Neutrophil (primary cell): ENCODE measurements at regions not wholly inside any gene's neighbourhood (a gene's known extent, or its start where the extent isn't known, plus 50 kb on each side); places are given as distances from the start of the nearest gene placed in this dataset.
"Not testable (repeated sequence)": the region's sequence is repeated elsewhere in the genome, so short reads cannot be mapped to it uniquely, and the experiment has no call there.

Experiments used
- H3K27ac ChIP-seq: fragments of 200-600 bp; sonication (generic); 2 replicates; pipeline ENCODE4 v1.5.1; 2016; ENCODE audit warnings: mild to moderate bottlenecking, moderate library complexity
- H3K27me3 ChIP-seq: fragments of 200-600 bp; sonication (generic); 2 replicates; pipeline ENCODE4 v1.6.0; 2016; ENCODE audit warnings: mild to moderate bottlenecking
- H3K36me3 ChIP-seq: fragments of 200-600 bp; sonication (generic); 2 replicates; pipeline ENCODE4 v1.5.1; 2017
- H3K4me1 ChIP-seq, 2 experiments: fragments of 200-600 bp in 1 of 2; sonication (generic) in 1 of 2; 1 replicate in 1 of 2; 2 replicates in 1 of 2; pipeline versions ENCODE4 v1.5.1 to v1.6.1; 2013 to 2016; ENCODE audit warnings: low read depth in 1 of 2, low read length in 1 of 2, mild to moderate bottlenecking in 1 of 2, moderate library complexity in 1 of 2; ENCODE audit not compliant: control insufficient read depth in 1 of 2, insufficient read depth in 1 of 2
- H3K4me3 ChIP-seq, 2 experiments: fragments of 200-600 bp in 1 of 2; sonication (generic) in 1 of 2; 1 replicate in 1 of 2; 2 replicates in 1 of 2; pipeline ENCODE4 v1.5.1; 2013 to 2016; ENCODE audit warnings: low read depth in 1 of 2, low read length in 1 of 2, mild to moderate bottlenecking in 1 of 2, moderate library complexity in 1 of 2
- H3K9me3 ChIP-seq: fragments of 200-600 bp; sonication (generic); 2 replicates; pipeline ENCODE4 v1.5.1; 2016
- TF ChIP-seq, protein P1 (sequence below): fragments of 200-600 bp; sonication (generic); IDR thresholded peaks from 2 replicates; pipeline ENCODE4 v1.5.1; 2016; ENCODE audit warnings: antibody characterized with exemption

DNA sequence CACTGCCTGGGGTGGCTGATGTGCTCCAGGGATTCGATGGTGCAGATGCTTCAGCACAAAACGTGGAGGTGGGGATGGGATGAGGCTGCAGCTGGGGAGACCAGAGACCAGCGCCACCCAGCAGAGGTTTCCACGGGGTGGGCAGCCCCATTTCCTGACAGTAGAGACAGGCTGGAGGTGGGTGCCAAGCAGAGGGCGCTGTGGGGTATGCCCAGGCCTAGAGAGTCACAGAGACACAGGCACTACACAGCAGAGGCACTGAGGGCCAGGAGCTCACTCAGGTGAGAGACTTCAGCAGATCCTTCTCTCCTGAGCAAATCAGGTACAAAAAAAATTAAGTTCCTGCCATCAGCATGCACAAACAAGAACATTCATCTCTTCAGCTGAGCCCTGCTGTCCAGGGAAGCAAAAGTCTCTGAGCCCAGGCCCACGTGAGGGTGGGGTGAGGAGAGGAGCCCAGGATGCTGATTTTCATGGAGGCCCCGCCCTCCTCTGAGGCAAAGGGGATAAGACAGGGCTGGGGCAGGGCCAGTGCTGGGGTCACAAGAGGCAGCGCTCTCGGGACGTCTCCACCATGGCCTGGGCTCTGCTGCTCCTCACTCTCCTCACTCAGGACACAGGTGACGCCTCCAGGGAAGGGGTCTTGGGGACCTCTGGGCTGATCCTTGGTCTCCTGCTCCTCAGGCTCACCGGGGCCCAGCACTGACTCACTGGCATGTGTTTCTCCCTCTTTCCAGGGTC is 53.1 kb downstream of the GGTLC2 start:
- H3K9me3 ChIP-seq = no peaks in the 10 kb centered on the region
- H3K36me3 ChIP-seq = no peaks in the 10 kb centered on the region
- TF ChIP-seq, protein P1, sequence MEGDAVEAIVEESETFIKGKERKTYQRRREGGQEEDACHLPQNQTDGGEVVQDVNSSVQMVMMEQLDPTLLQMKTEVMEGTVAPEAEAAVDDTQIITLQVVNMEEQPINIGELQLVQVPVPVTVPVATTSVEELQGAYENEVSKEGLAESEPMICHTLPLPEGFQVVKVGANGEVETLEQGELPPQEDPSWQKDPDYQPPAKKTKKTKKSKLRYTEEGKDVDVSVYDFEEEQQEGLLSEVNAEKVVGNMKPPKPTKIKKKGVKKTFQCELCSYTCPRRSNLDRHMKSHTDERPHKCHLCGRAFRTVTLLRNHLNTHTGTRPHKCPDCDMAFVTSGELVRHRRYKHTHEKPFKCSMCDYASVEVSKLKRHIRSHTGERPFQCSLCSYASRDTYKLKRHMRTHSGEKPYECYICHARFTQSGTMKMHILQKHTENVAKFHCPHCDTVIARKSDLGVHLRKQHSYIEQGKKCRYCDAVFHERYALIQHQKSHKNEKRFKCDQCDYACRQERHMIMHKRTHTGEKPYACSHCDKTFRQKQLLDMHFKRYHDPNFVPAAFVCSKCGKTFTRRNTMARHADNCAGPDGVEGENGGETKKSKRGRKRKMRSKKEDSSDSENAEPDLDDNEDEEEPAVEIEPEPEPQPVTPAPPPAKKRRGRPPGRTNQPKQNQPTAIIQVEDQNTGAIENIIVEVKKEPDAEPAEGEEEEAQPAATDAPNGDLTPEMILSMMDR = no peak
- no peaks in the 10 kb centered on the region for H3K27me3 ChIP-seq
- H3K4me1 ChIP-seq = peaks cover 4 to 5% of the 10 kb centered on the region in 2 experiments
- H3K27ac ChIP-seq = no peak overlapping the region
- no peak overlapping the region for H3K4me3 ChIP-seq

DNA sequence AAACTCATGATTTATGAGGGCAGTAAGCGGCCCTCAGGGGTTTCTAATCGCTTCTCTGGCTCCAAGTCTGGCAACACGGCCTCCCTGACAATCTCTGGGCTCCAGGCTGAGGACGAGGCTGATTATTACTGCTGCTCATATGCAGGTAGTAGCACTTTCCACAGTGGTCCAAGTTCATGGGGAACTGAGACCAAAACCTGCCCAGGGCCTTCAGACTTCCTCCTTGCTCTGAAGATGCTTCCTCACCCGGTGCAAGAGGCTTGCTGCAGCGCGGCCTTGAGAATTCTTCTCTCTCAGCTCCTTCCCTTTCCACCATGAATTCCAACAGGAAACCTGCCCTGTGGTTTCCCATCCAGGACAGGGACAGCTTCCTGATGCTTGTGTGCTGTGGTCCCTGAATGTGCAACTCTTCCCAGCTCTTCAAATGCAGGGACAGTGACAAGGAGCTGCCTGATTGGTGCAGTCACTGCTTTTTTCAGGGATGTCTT is 53.9 kb downstream of the GGTLC2 start:
- Histone ChIP-seq H3K4me3 (no peak overlapping the region), H3K27ac (no peak overlapping the region), H3K9me3 (no peaks in the 10 kb centered on the region), H3K4me1 (no peaks in the 10 kb centered on the region), H3K27me3 (no peaks in the 10 kb centered on the region), H3K36me3 (no peaks in the 10 kb centered on the region)
- TF ChIP-seq, protein P1 = no peak

DNA sequence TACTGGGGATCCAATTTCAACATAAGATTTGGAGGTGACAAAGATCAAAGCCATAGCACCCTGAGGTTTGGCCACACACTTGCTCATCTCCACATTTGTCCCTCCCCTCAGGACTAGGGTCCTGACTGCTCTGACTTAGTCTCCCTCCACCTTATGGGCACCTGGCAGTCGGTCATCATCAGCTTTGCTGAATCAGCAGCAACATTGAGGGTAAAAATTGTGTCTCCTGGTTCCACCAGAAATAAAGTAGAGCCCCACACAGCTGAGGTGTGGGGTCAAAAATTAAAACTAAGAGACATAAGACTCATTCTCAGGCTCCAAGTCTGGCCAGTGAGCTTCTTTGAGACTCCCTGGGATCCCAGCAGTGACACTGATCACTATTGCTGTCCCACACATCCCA is 56.2 kb downstream of the GGTLC2 start:
- H3K4me3 ChIP-seq = no peak overlapping the region
- no peaks in the 10 kb centered on the region for H3K4me1 ChIP-seq
- TF ChIP-seq, protein P1 = no peak
- H3K27me3 ChIP-seq = no peaks in the 10 kb centered on the region
- H3K9me3 ChIP-seq = no peaks in the 10 kb centered on the region
- H3K36me3 ChIP-seq = no peaks in the 10 kb centered on the region
- H3K27ac ChIP-seq = no peak overlapping the region

DNA sequence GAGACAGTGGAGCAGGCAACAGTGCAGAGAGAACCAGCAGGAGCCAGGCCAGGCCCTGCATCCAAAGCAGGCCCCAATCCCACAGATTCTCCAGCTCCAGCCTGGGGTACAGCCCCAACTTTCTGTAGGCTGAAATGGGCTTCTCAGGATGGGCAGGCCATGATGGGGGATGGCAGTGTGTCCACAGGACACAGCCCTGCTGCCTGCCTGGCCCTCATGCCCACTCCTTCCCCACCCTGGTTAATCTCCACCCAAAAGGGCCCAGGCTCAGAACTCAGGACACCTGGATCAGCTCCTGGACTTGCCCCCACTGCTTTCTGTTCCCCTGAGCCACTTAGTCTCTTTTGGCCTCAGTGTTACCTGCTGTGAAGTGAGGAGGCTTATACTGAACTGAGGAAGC is 57.1 kb downstream of the GGTLC2 start:
- H3K27me3 ChIP-seq, H3K4me1 ChIP-seq, H3K9me3 ChIP-seq, H3K27ac ChIP-seq, H3K4me3 ChIP-seq, H3K36me3 ChIP-seq: not testable (repeated sequence)

- Histone ChIP-seq H3K27ac (no peak overlapping the region), H3K9me3 (no peaks in the 10 kb centered on the region), H3K4me1 (no peaks in the 10 kb centered on the region), H3K27me3 (no peaks in the 10 kb centered on the region), H3K4me3 (no peak overlapping the region), H3K36me3 (no peaks in the 10 kb centered on the region)
- TF ChIP-seq, protein P1 = no peak
Observed at GRCh38 chr22:22702237-22703202, 58.1 kb downstream of the GGTLC2 start.

GRCh38 chr22:22703203-22703570 is 58.8 kb downstream of the GGTLC2 start:
- no peaks in the 10 kb centered on the region for H3K9me3 ChIP-seq
- H3K27ac ChIP-seq = no peak overlapping the region
- H3K4me3 ChIP-seq = no peak overlapping the region
- no peaks in the 10 kb centered on the region for H3K4me1 ChIP-seq
- no peaks in the 10 kb centered on the region for H3K27me3 ChIP-seq
- no peaks in the 10 kb centered on the region for H3K36me3 ChIP-seq
- TF ChIP-seq, protein P1 = no peak
